Fibroblast of upper back skin (primary cell): ENCODE measurements at regions not wholly inside any gene's neighbourhood (a gene's known extent, or its start where the extent isn't known, plus 50 kb on each side); places are given as distances from the start of the nearest gene placed in this dataset.
"Not testable (repeated sequence)": the region's sequence is repeated elsewhere in the genome, so short reads cannot be mapped to it uniquely, and the experiment has no call there.

Experiments used
- DNase-seq: peaks from one replicate; pipeline ENCODE4 v3.0.0-alpha.2; 2013

GRCh38 chr6:134449004-134449403 lies 131.1 kb upstream of the SGK1 start:
- DNase-seq = no peak

DNA sequence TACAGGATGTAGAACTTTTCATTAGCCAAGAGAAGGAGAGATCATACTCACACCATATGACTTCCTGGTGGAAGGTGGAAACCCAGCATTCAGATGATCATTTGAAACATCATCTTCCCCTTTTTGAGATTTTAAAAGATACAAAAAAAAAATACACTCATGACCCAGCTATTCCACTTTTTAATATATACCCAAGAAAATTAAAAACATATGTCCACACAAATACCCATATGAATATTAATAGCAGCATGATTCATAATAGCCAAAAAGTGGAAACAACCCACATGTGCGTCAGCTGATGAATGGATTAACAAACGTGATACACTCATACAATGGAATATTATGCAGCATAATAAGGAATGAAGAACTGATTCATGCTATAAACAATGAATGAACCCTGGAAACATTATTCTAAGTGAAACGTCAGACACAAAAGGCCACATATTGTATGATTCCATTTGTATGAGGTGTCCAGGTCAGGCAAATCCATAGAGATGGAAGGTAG lies 130.0 kb upstream of the SGK1 start:
- peak; percentile 98 for DNase-seq

GRCh38 chr6:134447423-134447822 lies 129.5 kb upstream of the SGK1 start:
- DNase-seq = peak; percentile 58

DNA sequence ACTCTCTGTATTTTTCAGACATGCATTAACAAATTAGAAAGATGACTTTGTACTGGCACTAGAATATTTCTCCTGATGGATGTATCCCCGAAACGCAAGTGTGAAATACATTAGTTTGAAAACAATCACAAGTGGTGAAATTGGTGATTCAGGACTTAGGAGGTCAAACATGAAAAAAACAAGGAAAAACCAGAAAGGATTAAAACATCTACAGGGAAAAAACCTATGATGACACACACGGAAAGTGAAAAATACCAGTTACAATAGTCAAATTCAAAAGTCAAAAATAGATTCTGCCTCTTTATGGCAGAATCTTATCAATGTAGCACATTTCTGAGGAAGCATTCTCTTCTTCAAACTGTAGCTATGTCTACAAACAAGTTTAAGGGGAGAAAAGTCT lies 129.0 kb upstream of the SGK1 start:
- peak; percentile 41 for DNase-seq

DNA sequence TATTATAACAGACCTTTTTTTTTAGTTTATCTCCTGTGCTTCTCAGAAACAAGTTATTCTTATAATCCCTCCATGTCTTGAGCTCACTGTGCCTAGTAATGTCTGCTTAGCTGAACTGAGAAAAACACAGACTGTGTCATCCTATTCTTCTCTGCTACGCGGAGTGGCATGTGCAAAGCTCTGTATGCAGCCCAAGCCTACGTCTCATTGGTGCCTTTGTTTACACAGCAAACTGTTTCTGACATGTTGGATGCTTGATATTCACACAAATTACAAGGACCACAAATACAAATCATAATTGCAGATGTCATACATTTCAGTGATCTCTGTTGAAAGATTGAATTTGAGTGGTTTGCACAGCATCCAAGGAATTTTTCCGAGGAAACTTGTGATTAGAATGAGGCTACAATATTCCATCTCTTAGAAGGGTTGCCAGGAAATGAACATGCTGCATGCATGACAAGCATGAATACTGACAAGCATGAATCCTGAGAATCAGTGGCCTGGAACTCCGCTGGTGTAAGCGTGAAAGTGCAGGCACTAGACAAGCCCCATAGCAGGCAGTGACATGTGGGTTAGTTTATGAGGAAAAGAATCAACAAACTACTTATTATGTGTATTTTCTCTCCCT lies 128.4 kb upstream of the SGK1 start:
- DNase-seq = peak; percentile 88

DNA sequence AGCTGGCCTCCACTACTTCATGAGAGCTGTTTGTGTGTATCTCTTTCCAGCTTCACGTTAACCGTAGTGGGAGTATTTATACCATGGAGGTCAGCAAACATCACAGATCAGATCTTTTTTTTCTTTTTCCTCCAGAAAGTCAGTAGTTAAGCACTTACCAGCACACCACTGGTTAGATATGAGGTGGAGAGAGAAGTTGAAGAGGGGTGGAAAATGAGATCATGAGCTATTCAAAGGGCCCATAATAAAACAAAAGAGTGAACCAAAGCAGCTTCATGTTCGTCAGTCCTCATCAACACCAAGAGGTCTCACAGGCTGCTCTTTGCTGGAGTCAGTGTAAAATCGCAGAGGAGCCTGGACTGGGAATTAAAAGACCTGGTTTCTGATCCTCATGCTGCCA lies 125.1 kb upstream of the SGK1 start:
- DNase-seq = no peak

- DNase-seq = no peak
These were observed 124.2 kb upstream of the SGK1 start for GRCh38 chr6:134442073-134442472.

DNA sequence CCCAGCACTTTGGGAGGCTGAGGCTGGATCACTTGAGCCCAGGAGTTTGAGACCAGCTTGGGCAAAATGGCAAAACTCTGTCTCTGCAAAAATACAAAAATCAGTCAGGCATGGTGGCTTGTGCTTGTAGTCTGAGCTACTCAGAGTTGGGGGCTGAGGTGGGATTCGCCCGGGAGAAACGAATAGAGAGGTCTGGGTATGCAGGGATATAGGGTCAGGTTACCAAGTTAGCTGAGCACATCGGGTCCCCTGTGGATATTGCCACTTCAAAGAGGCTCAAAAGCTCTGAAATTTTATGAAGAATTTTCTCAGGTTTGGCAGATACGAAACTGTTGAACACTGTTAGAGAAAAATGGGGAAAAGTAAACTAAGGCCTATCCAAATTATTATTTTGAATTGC lies 120.9 kb upstream of the SGK1 start:
- no peak for DNase-seq

- peak; percentile 33 for DNase-seq
These were observed 119.5 kb upstream of the SGK1 start for GRCh38 chr6:134437376-134437775.

- DNase-seq = peak; percentile 31
These were observed 119.0 kb upstream of the SGK1 start for GRCh38 chr6:134436950-134437349.

- DNase-seq = peak; percentile 94
These were observed 118.4 kb upstream of the SGK1 start for GRCh38 chr6:134436281-134436815.

GRCh38 chr6:134435814-134436280 lies 117.9 kb upstream of the SGK1 start:
- DNase-seq = no peak

- no peak for DNase-seq
These were observed 116.4 kb upstream of the SGK1 start for GRCh38 chr6:134434019-134434942.

DNA sequence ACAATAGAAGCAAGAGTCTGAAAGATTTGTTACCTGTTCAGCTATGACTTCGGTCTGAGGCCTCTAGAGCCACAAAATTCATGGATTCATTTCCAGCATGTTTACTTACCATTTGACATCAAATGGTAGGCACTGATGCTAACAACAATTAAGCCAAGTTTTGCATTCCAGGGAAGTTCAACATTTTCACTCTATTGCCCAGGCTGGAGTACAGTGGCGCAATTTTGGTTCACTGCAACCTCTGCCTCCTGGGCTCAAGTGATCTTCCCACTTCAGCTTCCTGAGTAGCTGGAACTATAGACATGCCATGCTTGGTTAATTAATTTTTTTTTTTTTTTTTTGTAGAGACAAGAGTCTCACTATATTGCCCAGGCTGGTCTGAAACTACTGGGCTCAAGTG lies 114.1 kb upstream of the SGK1 start:
- no peak for DNase-seq

DNA sequence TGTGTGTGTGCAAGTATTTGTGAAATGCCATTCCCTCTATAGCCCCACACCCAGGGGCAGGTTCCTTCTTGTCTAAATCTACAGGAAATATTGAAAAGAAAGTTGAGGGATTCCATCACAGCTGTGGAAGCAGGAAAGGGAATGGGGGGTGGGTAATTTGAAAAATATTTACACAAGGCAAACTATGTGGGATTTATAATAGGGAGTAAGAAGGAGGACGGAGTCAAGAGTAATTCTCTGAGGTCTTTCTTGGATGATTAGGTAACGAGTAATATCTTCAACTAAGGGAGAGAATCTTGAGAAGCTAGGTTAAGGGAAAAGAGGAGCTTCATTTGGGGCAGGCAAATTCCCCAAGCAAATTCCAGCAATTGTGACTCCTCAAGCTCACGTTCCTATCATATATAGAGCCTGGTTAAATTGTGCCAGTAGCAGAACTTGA lies 113.5 kb upstream of the SGK1 start:
- peak; percentile 81 for DNase-seq

DNA sequence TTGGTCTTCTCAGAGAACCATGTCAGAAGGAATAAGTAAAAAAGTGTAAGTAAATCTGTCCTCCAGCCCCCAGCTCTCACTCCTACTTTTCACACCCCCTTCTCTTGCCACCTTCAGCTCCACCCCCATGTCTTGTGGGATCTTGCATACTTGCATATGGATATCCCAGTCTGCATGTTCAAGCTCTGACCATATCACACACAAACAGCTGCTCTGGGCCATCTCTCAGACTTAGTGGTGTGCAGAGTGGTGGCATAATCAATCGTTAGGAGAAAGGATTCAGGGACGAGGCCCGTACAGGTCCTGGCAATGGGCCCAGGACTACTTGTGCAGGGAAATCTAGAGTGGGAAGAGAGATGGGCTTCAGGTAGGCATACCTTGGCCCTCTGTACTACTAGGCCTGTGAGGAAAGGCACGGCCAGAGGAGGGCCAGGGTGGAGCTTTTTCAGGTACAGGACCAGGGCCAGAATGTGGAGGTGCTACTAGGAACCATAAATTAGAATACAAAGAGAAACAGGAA lies 112.0 kb upstream of the SGK1 start:
- no peak for DNase-seq

DNA sequence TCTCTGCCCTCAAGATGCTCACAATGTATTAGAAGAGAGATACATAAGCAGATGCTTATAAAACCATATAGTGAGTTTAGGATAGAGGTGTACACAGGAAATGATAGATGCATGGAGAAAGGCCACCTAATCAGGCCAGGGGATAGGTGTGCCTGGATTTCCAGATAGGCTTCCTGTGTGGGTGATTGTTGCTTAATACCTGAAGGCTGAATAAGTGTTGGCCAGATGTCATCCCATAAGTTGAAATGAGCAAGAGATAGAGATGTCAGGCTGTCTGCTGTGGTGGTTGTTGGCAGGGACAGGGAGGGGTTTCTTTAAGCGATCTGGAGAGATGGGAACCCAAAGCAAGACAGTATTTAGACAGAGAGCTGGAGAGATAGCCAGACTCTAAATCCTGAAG lies 109.8 kb upstream of the SGK1 start:
- DNase-seq = no peak

GRCh38 chr6:134426623-134427022 lies 108.7 kb upstream of the SGK1 start:
- no peak for DNase-seq

- not testable (repeated sequence) for DNase-seq
These were observed 108.0 kb upstream of the SGK1 start for GRCh38 chr6:134425917-134426316.

- DNase-seq = no peak
These were observed 107.6 kb upstream of the SGK1 start for GRCh38 chr6:134425513-134425912.

DNA sequence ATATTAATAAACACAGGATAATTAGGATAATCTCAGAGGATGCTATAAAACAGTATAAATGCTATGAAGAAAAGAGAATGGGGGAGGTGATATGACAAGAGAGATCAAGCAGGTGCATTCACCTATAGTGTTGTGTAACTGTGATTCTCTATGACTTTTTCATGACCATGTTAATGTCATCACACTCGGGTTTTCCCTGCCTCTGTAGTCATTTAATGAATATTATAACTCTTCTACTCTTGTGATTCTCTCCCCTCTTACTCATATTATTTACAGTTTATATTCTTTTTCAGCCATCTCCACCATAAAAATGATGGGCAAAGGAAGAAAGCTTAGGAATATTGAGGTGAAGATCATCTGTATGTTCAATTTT lies 106.9 kb upstream of the SGK1 start:
- no peak for DNase-seq

DNA sequence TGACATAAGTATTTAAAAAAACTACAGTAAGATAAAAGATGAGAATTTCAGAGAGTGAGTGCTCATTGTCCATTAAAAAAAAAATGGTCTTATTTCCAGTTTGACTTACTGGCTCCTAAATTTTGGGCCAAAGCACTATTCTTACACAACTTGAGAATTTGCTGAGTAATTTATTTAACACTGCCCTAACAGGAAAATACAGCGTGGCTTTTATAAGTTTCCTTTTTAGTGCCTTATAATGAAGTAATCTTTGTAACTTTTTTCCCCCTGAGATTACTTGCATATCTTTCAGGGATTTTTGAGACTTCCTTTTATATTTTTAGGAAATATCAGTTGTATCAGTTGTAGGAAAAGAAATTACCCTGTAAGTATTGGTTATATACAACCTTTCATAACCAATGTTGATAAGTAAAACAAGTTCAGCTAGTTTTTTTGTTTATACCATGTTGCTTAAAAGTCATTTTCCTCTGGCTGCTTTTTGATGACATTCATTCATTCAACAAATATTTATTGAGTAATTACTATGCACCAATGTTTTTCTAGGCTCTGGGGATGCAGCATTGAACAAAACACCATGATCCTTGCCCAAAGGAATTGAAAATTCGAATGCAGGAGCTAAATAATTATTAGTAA lies 106.4 kb upstream of the SGK1 start:
- DNase-seq = no peak
